ENCODE measurements at regions not wholly inside any gene's neighbourhood (a gene's known extent, or its start where the extent isn't known, plus 50 kb on each side); places are given as distances from the start of the nearest gene placed in this dataset.
"Not testable (repeated sequence)": the region's sequence is repeated elsewhere in the genome, so short reads cannot be mapped to it uniquely, and the experiment has no call there.

DNA sequence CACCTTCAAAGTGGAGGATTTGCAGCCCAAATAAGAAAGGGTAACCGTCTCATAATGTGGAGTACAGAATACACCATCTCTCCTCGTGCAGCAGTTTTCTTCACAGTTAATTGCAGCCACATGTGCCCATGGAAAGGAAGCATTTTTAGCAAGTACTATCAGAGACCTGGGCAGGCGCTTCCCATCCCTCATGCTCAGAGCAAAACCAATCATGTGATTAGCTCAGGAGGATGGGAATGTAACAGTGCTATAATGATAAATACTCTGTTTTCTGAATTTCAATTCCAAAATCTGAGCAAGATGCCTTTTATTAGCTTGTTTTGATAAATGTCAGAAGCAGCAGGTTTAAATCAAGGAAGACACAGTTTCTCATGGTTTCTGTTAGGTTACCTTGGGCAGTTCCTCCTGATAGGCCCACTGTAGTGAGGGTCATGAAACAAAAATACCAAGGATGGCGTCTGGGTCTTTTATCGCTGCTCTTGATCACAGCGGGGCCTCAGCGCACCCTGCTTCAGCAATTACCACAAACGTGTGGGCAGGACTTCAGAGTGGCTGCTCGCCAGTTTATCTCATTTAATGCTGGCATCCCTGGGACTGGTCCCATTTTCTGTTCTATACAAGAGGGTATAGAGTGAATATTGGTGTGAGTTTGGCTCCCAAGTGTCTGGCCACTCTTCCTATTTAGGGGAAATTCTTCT is 92.6 kb upstream of the VGLL4 start:
- H3K27me3 ChIP-seq (replicated peaks; ENCODE audit: insufficient read depth, low read length) = no peaks in the 10 kb centered on the region
- H3K4me2 ChIP-seq (ENCODE audit: low read depth, low read length) = no peak overlapping the region
- H3K36me3 ChIP-seq (replicated peaks; ENCODE audit: insufficient read depth, low read length) = no peaks in the 10 kb centered on the region
- no peak overlapping the region for H3K27ac ChIP-seq (ENCODE audit: low read length)
- no peak for TF ChIP-seq CTCF (IDR thresholded peaks at IDR 0.05; ENCODE audit: low read length)
- TF ChIP-seq EZH2phosphoT487 (IDR thresholded peaks at IDR 0.05; ENCODE audit: low read length) = no peak
- no peak for TF ChIP-seq EZH2 (optimal IDR thresholded peaks at IDR 0.05; ENCODE audit: low read depth, low read length)
- 0 out of 2 replicates have a peak overlapping the region, but pooled peaks have one; percentile 29 for H2AFZ ChIP-seq (ENCODE audit: low read length)
- no peaks in the 10 kb centered on the region for H3K4me1 ChIP-seq (ENCODE audit: low read length)
- DNase-seq = no peak
- no peaks in the 10 kb centered on the region for H3K9me2 ChIP-seq (replicated peaks; ENCODE audit: insufficient read depth, low read length)
- no peak overlapping the region for H3K4me3 ChIP-seq (ENCODE audit: low read length)
- H3K9me3 ChIP-seq (replicated peaks; ENCODE audit: insufficient read depth, low read length) = no peaks in the 10 kb centered on the region
- H4K20me1 ChIP-seq (ENCODE audit: insufficient read depth, low read length) = no peaks in the 10 kb centered on the region
- H3K79me2 ChIP-seq (ENCODE audit: low read length) = no peaks in the 10 kb centered on the region
- H3K9ac ChIP-seq (ENCODE audit: low read length) = no peak overlapping the region
- no peaks in the 10 kb centered on the region for H3F3A ChIP-seq (ENCODE audit: insufficient read depth, low read length)

GRCh38 chr3:11735638-11736037 is 91.9 kb upstream of the VGLL4 start:
- Histone ChIP-seq H3K79me2 (ENCODE audit: low read length) (no peaks in the 10 kb centered on the region), H3K27ac (ENCODE audit: low read length) (no peak overlapping the region), H3K4me1 (ENCODE audit: low read length) (no peaks in the 10 kb centered on the region), H3K9me3 (replicated peaks; ENCODE audit: insufficient read depth, low read length) (no peaks in the 10 kb centered on the region), H3K36me3 (replicated peaks; ENCODE audit: insufficient read depth, low read length) (no peaks in the 10 kb centered on the region), H3K9me2 (replicated peaks; ENCODE audit: insufficient read depth, low read length) (no peaks in the 10 kb centered on the region), H3F3A (ENCODE audit: insufficient read depth, low read length) (no peaks in the 10 kb centered on the region), H4K20me1 (ENCODE audit: insufficient read depth, low read length) (no peaks in the 10 kb centered on the region), H3K4me3 (ENCODE audit: low read length) (no peak overlapping the region), H3K27me3 (replicated peaks; ENCODE audit: insufficient read depth, low read length) (no peaks in the 10 kb centered on the region), H3K4me2 (ENCODE audit: low read depth, low read length) (no peak overlapping the region), H2AFZ (ENCODE audit: low read length) (0 out of 2 replicates have a peak overlapping the region, but pooled peaks have one; percentile 29), H3K9ac (ENCODE audit: low read length) (no peak overlapping the region)
- peak; percentile 19 for TF ChIP-seq CTCF (IDR thresholded peaks at IDR 0.05; ENCODE audit: low read length)
- TF ChIP-seq EZH2phosphoT487 (IDR thresholded peaks at IDR 0.05; ENCODE audit: low read length) = no peak
- no peak for DNase-seq

- H3K9ac ChIP-seq (ENCODE audit: low read length); H3K27ac ChIP-seq (ENCODE audit: low read length); H3K79me2 ChIP-seq (ENCODE audit: low read length); H3K36me3 ChIP-seq (replicated peaks; ENCODE audit: insufficient read depth, low read length); H3K4me1 ChIP-seq (ENCODE audit: low read length); H4K20me1 ChIP-seq (ENCODE audit: insufficient read depth, low read length); DNase-seq; H3K9me2 ChIP-seq (replicated peaks; ENCODE audit: insufficient read depth, low read length); H3K9me3 ChIP-seq (replicated peaks; ENCODE audit: insufficient read depth, low read length); H3F3A ChIP-seq (ENCODE audit: insufficient read depth, low read length); H2AFZ ChIP-seq (ENCODE audit: low read length); H3K4me3 ChIP-seq (ENCODE audit: low read length); H3K27me3 ChIP-seq (replicated peaks; ENCODE audit: insufficient read depth, low read length); H3K4me2 ChIP-seq (ENCODE audit: low read depth, low read length): not testable (repeated sequence)
Observed at GRCh38 chr3:11735111-11735510, 91.4 kb upstream of the VGLL4 start.

DNA sequence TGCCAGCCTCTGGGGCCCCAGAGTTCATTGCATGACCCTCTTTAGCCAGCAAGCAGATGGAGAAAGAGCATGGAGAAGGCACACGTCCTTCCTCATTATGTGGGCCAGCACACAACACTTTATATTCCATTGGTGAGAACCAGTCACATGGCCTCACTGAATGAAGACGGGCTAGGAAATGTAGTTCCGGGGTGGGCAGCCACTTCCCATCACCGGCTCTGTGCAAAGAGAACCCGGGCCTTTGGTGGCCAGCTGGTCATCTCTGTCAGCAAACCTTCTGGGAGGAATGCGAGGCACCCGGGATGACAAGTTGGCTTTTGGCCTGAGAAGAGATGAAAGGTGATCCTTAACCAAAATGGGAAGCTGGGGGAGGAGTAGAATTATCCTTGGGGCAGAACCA is 90.2 kb upstream of the VGLL4 start:
- no peaks in the 10 kb centered on the region for H3K36me3 ChIP-seq (replicated peaks; ENCODE audit: insufficient read depth, low read length)
- H3K79me2 ChIP-seq (ENCODE audit: low read length) = no peaks in the 10 kb centered on the region
- H3K27ac ChIP-seq (ENCODE audit: low read length) = no peak overlapping the region
- H4K20me1 ChIP-seq (ENCODE audit: insufficient read depth, low read length) = no peaks in the 10 kb centered on the region
- no peaks in the 10 kb centered on the region for H3F3A ChIP-seq (ENCODE audit: insufficient read depth, low read length)
- DNase-seq = no peak
- TF ChIP-seq EZH2 (optimal IDR thresholded peaks at IDR 0.05; ENCODE audit: low read depth, low read length) (no peak), EZH2phosphoT487 (IDR thresholded peaks at IDR 0.05; ENCODE audit: low read length) (no peak), CTCF (IDR thresholded peaks at IDR 0.05; ENCODE audit: low read length) (no peak)
- H3K9me2 ChIP-seq (replicated peaks; ENCODE audit: insufficient read depth, low read length) = no peaks in the 10 kb centered on the region
- no peak overlapping the region for H2AFZ ChIP-seq (ENCODE audit: low read length)
- no peak overlapping the region for H3K4me3 ChIP-seq (ENCODE audit: low read length)
- H3K27me3 ChIP-seq (replicated peaks; ENCODE audit: insufficient read depth, low read length) = no peaks in the 10 kb centered on the region
- H3K9ac ChIP-seq (ENCODE audit: low read length) = no peak overlapping the region
- H3K4me2 ChIP-seq (ENCODE audit: low read depth, low read length) = no peak overlapping the region
- no peaks in the 10 kb centered on the region for H3K4me1 ChIP-seq (ENCODE audit: low read length)
- no peaks in the 10 kb centered on the region for H3K9me3 ChIP-seq (replicated peaks; ENCODE audit: insufficient read depth, low read length)
